Activated naive CD4-positive, alpha-beta T cell treated with anti-CD3 and anti-CD28 coated beads, Interleukin-2, amount 10 ng/mL, durations not matched to agents 7 days and 5 days (primary cell): ENCODE measurements at regions not wholly inside any gene's neighbourhood (a gene's known extent, or its start where the extent isn't known, plus 50 kb on each side); places are given as distances from the start of the nearest gene placed in this dataset.
"Not testable (repeated sequence)": the region's sequence is repeated elsewhere in the genome, so short reads cannot be mapped to it uniquely, and the experiment has no call there.

Experiments
- CTCF ChIA-PET: fragments of 350-600 bp; sonication (Branson Sonifier 250); formaldehyde crosslinking; loops from one replicate; lab custom pipeline; 2021; ENCODE audit warnings: antibody characterized with exemption; lab: Charles Lee
- DNase-seq: peaks from one replicate; pipeline ENCODE4 v3.0.0-alpha.2; 2020
- H3K27ac Mint-ChIP-seq: one replicate; pipeline ENCODE4 v1.8.0; 2021; ENCODE audit warnings: mild to moderate bottlenecking, moderate library complexity, mixed read lengths
- H3K27me3 Mint-ChIP-seq: one replicate; pipeline ENCODE4 v1.8.0; 2021; ENCODE audit warnings: mild to moderate bottlenecking, mixed read lengths
- H3K36me3 Mint-ChIP-seq: one replicate; pipeline ENCODE4 v1.8.0; 2021; ENCODE audit warnings: mixed read lengths
- H3K4me1 Mint-ChIP-seq: one replicate; pipeline ENCODE4 v1.8.0; 2021; ENCODE audit warnings: mixed read lengths
- H3K4me3 Mint-ChIP-seq: one replicate; pipeline ENCODE4 v1.8.0; 2021; ENCODE audit warnings: mild to moderate bottlenecking, moderate library complexity, mixed read lengths
- H3K9me3 Mint-ChIP-seq: one replicate; pipeline ENCODE4 v1.8.0; 2021; ENCODE audit warnings: mixed read lengths

- no peak overlapping the region for H3K4me3 Mint-ChIP-seq
- H3K4me1 Mint-ChIP-seq: no peaks in the 10 kb centered on the region
- CTCF ChIA-PET: interaction anchor here (0.6 kb wide), 1 partner anchor 525 kb away, joined by 3 read pairs; no protein-coding TSS in a partner anchor
- H3K27me3 Mint-ChIP-seq: no peaks in the 10 kb centered on the region
- H3K36me3 Mint-ChIP-seq: no peaks in the 10 kb centered on the region
- H3K9me3 Mint-ChIP-seq: peaks cover 10% of the 10 kb centered on the region
- DNase-seq: no peak
- no peak overlapping the region for H3K27ac Mint-ChIP-seq
Measured at GRCh38 chr16:63650550-63650949, 1471.3 kb downstream of the CDH11 start.

- H3K27ac Mint-ChIP-seq, H3K4me3 Mint-ChIP-seq, H3K36me3 Mint-ChIP-seq, CTCF ChIA-PET, H3K27me3 Mint-ChIP-seq, H3K4me1 Mint-ChIP-seq, DNase-seq: not testable (repeated sequence)
- peaks cover 22% of the 10 kb centered on the region for H3K9me3 Mint-ChIP-seq
Measured at GRCh38 chr16:63633706-63634445, 1488.0 kb downstream of the CDH11 start.

DNA sequence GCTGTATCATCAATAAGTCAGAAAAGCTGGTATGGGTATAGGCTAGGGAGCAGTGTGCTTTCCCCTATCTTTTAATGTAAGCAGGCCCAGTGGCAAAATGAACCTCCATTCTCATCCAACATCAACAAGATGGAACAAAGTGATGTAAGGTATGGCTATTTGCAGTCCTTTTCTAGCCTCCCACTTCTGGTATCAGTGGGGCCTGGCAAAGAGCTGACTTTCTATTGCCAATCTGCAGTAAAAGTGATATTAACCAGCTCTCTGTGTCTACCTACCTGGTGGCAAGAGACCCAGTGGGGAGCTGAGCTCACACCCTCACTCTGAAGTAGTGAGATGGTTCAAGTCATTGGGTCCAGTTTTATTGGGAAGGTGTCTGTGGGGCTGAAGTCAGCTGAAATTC is 1492.6 kb downstream of the CDH11 start:
- Mint-ChIP-seq H3K27me3 (no peaks in the 10 kb centered on the region), H3K4me3 (no peak overlapping the region), H3K4me1 (no peaks in the 10 kb centered on the region), H3K9me3 (peaks cover 12% of the 10 kb centered on the region), H3K27ac (no peak overlapping the region), H3K36me3 (no peaks in the 10 kb centered on the region)
- CTCF ChIA-PET: no interaction called here
- DNase-seq: no peak

DNA sequence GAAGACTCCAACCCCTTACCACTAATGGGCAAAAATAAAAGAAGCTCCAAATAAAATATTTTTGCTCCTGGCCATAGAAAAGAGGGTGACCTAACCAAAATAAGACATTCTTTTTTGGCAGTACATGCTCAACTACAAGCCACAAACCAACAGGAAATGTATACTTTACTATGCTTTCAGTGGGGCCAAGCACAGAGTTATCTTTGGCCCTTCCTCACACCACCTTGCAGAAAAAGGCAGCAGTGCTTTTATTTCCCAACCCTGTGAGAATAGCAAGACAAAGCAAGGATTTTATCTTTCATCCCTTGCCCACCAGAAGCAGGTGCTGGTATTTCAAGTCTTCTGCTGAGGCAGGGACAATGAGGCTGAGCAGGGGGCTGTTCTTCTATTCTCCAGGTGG is 1493.1 kb downstream of the CDH11 start:
- peaks cover 10% of the 10 kb centered on the region for H3K9me3 Mint-ChIP-seq
- CTCF ChIA-PET: no interaction called here
- no peaks in the 10 kb centered on the region for H3K4me1 Mint-ChIP-seq
- no peaks in the 10 kb centered on the region for H3K36me3 Mint-ChIP-seq
- no peak for DNase-seq
- no peak overlapping the region for H3K27ac Mint-ChIP-seq
- no peak overlapping the region for H3K4me3 Mint-ChIP-seq
- no peaks in the 10 kb centered on the region for H3K27me3 Mint-ChIP-seq

DNA sequence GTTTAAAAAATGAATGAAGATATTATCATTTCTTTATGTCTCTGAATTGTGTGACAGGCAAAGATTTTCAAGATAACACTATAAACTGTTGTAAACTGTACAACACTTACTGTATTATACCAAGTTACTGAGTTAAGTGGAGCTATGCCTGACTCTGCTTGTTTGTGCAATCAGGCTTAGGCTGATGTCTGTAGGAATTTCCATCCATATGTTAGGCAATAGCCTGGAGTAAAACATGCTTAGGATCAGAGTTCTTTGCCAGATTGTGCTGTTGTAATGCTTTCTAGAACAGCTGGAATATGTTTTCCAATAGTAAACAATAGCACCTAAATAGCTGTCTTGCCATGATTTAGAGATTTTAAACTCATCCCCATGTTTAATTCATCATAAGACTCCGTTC is 1496.7 kb downstream of the CDH11 start:
- H3K36me3 Mint-ChIP-seq: no peaks in the 10 kb centered on the region
- no peak for DNase-seq
- no peak overlapping the region for H3K27ac Mint-ChIP-seq
- no peak overlapping the region for H3K4me3 Mint-ChIP-seq
- no peaks in the 10 kb centered on the region for H3K27me3 Mint-ChIP-seq
- CTCF ChIA-PET: no interaction called here
- peaks cover 10% of the 10 kb centered on the region for H3K9me3 Mint-ChIP-seq
- no peaks in the 10 kb centered on the region for H3K4me1 Mint-ChIP-seq

DNA sequence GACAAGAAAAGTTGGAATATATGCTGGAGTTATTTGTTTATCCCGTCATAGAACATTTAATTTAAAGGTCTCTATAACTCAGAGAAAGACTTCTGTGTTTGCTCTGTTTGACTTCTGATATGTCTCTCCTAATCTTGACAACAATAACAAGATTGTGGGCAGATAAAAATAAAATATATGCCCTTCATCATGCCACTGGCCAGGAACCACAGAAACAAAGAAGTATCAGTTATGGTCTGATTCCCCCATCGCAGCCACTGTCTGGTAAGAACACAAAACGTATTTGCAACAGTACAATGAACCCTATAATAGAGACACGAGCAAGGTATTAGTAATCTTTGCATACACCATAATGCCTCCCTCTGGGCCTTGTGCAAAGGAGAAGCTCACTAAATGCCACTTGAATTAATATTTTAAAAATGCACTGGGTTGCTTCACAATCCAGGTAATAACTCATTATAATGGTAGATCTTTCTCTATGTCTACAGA is 1498.3 kb downstream of the CDH11 start:
- Mint-ChIP-seq H3K4me1 (no peaks in the 10 kb centered on the region), H3K27me3 (no peaks in the 10 kb centered on the region), H3K4me3 (no peak overlapping the region), H3K9me3 (peaks cover 17% of the 10 kb centered on the region), H3K36me3 (no peaks in the 10 kb centered on the region), H3K27ac (no peak overlapping the region)
- CTCF ChIA-PET: no interaction called here
- no peak for DNase-seq

DNA sequence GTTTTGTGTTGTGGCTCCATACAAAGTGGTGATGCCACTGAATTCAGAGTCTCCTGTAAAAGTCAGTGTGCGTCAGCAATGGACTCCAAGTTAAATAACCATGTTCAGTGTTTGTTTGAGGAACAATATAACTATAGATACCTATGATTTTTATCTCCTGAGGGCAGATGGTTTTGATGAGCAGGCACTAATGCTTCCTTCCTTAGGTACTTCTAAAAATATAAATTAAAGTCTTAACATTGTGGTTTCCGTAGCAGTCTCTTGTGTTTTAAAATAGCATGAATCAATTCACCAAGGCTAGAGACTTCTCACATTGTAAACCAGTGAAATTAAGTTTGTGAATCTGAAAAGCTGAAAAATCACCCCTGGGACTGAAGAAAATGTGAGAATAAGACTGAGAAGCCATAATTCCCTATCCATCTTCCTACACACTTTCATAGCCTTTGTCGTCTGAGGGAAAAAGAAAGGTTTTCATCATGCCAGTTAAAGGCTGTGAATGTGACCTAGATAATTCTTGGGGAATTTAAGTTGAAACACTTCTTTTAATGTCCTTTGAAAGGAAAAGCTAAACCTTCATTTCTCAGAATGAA is 1502.9 kb downstream of the CDH11 start:
- no peaks in the 10 kb centered on the region for H3K27me3 Mint-ChIP-seq
- CTCF ChIA-PET: no interaction called here
- DNase-seq: no peak
- no peaks in the 10 kb centered on the region for H3K4me1 Mint-ChIP-seq
- H3K9me3 Mint-ChIP-seq: peaks cover 24% of the 10 kb centered on the region
- H3K36me3 Mint-ChIP-seq: no peaks in the 10 kb centered on the region
- no peak overlapping the region for H3K4me3 Mint-ChIP-seq
- H3K27ac Mint-ChIP-seq: no peak overlapping the region

DNA sequence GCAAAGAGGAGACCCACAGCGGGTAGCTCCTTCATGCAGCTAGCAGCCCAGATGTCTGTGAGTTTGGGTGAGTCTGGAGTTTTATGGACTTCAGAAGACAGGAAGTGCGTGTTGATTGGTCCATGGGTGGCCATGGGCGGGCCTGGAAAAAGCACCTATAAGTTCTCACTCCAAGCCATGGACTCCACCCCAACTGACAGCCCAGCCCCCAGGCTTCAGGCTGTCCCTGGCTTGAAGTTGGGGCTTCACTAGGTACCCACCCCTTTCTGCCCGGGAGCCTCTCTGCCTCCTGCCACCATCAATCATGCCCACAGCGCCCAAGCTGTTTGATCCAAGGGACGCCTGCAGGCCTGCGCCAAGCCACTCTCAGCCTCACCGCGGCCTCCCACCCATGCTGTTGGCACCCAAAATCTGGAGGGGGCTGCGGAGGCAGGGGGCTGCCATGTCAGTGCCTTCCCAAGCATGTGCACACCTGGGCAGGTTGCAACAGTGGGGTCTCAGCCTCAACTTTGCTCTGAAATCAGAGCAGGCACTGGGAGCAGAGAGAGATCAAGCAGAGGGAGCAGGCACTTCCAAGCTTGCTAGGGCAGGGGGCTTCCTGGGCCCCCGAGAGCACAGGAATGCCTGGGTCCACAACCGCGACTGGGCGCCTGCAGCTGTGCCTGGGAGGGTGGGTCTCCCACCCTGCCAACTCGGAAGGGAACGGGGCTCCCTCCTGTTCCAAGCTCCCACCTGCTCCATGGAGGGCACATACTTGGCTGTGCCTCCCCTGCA is 1503.7 kb downstream of the CDH11 start:
- Mint-ChIP-seq H3K27ac (no peak overlapping the region), H3K4me1 (no peaks in the 10 kb centered on the region), H3K36me3 (no peaks in the 10 kb centered on the region), H3K27me3 (no peaks in the 10 kb centered on the region), H3K4me3 (no peak overlapping the region), H3K9me3 (peaks cover 24% of the 10 kb centered on the region)
- DNase-seq: no peak
- CTCF ChIA-PET: no interaction called here

DNA sequence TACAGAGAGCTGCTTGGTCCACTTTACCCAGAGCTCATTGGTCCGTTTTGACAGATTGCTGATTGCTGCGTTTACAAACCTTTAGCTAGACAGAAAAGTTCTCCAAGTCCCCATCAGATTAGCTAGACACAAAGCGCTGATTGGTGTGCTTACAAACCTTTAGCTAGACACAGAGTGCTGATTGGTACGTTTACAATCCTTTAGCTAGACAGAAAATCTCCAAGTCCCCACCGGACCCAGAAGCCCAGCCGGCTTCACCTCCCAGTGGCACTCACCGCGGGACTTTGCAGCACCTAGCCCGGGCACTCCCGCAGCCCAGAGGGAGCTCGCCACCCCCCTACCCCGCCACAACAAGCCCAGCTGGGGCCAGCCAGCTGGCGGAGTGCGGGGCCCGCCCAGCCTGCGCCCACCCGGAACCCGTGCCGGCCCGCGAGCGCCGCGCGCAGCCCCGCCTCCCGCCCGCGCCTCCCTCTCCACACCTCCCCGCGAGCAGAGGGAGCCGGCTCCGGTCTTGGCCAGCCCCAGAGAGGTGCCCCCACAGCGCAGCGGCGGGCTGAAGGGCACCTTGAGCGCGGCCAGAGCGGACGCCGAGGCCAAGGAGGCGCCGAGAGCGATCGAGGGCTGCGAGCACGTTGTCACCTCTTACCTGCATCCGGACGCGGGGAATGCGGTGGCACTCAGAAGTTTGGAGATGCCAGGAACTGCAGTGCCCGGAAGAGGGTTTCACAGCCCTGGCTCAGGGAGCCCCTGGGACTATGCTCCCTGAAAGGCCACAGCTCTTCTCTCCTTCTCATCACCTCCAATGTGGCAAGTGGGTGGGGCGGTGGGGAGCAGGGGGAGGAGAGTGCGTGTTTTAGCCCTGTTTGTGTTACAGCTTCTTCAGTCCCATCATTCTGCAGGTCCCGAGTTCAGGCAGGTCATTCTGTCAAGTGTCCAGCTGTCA is 1504.5 kb downstream of the CDH11 start:
- H3K4me3 Mint-ChIP-seq: no peak overlapping the region
- no peaks in the 10 kb centered on the region for H3K36me3 Mint-ChIP-seq
- no peak for DNase-seq
- CTCF ChIA-PET: no interaction called here
- H3K4me1 Mint-ChIP-seq: no peaks in the 10 kb centered on the region
- H3K27ac Mint-ChIP-seq: no peak overlapping the region
- peaks cover 25% of the 10 kb centered on the region for H3K9me3 Mint-ChIP-seq
- H3K27me3 Mint-ChIP-seq: no peaks in the 10 kb centered on the region

DNA sequence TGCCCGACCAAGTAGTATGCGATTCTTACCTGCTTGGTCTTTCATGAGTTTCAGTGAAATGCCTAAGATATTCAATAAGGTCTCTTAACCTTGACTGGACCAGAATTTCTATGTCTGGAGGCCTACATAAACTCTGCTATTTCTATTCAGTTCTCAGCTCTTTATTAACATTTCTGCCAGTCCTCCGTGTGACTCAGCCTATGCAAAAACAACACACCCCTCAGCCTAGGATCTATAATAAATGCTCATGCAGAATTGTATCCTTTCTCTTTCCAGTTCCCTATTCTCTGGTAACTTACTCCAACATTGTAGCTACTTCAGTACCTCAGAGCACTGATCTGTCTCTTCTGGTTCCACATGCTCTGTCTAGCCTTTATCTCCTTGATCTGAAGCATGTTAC is 1507.4 kb downstream of the CDH11 start:
- CTCF ChIA-PET: no interaction called here
- Mint-ChIP-seq H3K27ac (no peak overlapping the region), H3K4me1 (no peaks in the 10 kb centered on the region), H3K4me3 (no peak overlapping the region), H3K9me3 (peaks cover 33% of the 10 kb centered on the region), H3K36me3 (no peaks in the 10 kb centered on the region), H3K27me3 (no peaks in the 10 kb centered on the region)
- no peak for DNase-seq

DNA sequence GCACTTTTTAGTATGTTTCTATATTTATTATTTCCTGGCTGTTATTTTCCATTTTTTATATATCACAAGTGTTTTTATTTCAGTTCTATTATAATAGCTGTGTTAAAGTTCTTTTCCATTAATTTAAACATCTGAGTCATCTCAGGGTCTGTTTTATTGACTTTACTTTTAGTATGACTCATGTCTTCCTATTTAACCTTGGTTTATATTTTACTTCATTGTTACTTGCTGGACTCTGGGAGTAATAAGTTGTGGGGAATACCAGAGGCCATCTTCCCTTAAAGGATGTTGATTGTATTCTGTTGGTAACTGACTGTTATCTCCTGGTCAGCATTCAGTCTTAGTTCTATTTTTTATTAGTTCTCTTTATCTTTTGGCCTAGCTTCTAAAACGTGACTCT is 1508.2 kb downstream of the CDH11 start:
- peaks cover 30% of the 10 kb centered on the region for H3K9me3 Mint-ChIP-seq
- H3K4me3 Mint-ChIP-seq: no peak overlapping the region
- no peaks in the 10 kb centered on the region for H3K36me3 Mint-ChIP-seq
- H3K27me3 Mint-ChIP-seq: no peaks in the 10 kb centered on the region
- CTCF ChIA-PET: no interaction called here
- no peak overlapping the region for H3K27ac Mint-ChIP-seq
- no peaks in the 10 kb centered on the region for H3K4me1 Mint-ChIP-seq
- DNase-seq: no peak

GRCh38 chr16:63612462-63613227 is 1509.2 kb downstream of the CDH11 start:
- Mint-ChIP-seq H3K4me1 (no peaks in the 10 kb centered on the region), H3K4me3 (no peak overlapping the region), H3K9me3 (peaks cover 27% of the 10 kb centered on the region), H3K27me3 (no peaks in the 10 kb centered on the region), H3K36me3 (no peaks in the 10 kb centered on the region), H3K27ac (no peak overlapping the region)
- no peak for DNase-seq
- CTCF ChIA-PET: no interaction called here

DNA sequence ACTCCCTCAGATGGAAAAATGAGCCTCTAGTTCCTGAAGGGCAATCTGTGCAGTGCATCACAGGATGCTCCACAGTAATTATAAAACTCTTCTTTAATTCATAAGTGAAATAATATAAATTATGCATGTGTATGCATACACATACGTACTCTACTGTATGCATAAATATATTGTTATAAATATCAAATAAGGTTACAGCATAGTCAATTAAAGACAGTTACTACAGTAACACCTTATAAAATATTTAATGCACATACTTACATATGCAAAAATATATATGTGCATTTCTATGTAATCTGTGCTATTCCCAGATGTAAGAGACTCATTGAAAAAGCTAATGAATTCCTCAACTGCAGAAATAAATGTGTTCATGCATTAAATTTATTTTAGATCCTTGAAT is 1515.1 kb downstream of the CDH11 start:
- no peak for DNase-seq
- Mint-ChIP-seq H3K4me1 (no peaks in the 10 kb centered on the region), H3K9me3 (peaks cover 13% of the 10 kb centered on the region), H3K27me3 (no peaks in the 10 kb centered on the region), H3K4me3 (no peak overlapping the region), H3K36me3 (no peaks in the 10 kb centered on the region), H3K27ac (no peak overlapping the region)
- CTCF ChIA-PET: no interaction called here
